Activated CD4-positive, alpha-beta T cell treated with anti-CD3 and anti-CD28 coated beads, Interleukin-2, amount 50 U/mL, for 16 hours (primary cell): ENCODE measurements at regions not wholly inside any gene's neighbourhood (a gene's known extent, or its start where the extent isn't known, plus 50 kb on each side); places are given as distances from the start of the nearest gene placed in this dataset.
"Not testable (repeated sequence)": the region's sequence is repeated elsewhere in the genome, so short reads cannot be mapped to it uniquely, and the experiment has no call there.

ENCODE experiments used
- DNase-seq: peaks from one replicate; pipeline ENCODE4 v3.0.0-alpha.2; 2020

GRCh38 chr5:152529440-152529839 lies 124.4 kb upstream of the NMUR2 start:
- DNase-seq, result no peak

DNA sequence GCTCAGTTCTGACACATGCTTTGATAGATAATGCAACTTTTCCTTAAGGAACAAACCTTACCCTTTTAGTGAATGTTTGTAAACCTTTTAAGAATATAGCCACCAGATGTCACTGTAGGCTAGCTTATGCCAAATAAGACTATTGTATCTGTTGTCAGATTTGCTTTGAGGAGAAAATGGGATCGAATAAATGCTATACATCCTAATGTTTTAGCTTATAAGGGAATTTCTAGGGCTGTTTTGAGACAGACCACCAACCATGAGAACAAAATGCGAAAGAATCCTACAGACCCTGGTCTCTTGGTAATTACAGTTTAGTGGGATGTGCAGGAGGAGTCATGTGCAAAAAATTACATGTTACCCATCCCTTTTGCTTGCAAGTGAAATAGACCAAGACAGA lies 127.6 kb upstream of the NMUR2 start:
- DNase-seq, result peak; percentile 41

- DNase-seq, result no peak
These were observed 129.6 kb upstream of the NMUR2 start for GRCh38 chr5:152534641-152535040.

DNA sequence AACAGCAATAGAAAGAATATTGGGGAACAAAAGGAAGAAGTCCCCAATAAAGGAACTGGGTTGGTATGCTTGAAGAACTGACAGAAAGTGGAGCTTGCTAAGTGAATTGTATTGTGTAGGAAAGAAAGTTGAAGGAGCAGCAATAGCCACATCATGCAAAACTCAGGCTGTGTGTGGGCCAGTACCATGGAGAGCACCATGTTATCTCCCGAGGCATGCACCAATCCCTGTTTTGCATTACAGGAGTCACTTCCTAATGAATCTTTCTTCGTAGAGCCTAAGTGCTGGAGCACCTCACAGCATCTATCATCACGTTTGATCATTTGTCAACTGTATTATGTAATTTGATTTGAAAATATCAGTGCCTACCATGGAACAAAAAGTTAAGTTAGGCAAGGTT lies 137.7 kb upstream of the NMUR2 start:
- no peak for DNase-seq

GRCh38 chr5:152546493-152546892 lies 141.4 kb upstream of the NMUR2 start:
- no peak for DNase-seq

DNA sequence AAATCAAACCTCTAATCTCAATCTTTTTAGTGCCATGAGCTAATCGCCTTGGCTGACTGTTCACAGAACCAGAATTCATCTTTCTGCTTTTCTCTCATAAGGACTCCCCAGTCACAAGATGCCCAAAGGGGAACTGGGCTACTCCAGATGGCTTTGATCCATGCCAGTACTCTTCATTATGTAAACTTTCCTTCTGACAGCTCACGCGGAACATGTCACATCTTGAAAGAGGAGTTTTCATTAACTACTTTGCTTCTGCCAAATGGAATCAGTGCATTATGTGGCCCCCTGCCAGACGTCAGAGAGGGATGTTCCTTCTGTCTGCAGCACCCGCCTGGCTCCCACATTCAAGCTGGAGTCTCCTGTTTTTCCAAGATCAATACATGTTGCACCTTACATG lies 142.1 kb upstream of the NMUR2 start:
- DNase-seq, result no peak

DNA sequence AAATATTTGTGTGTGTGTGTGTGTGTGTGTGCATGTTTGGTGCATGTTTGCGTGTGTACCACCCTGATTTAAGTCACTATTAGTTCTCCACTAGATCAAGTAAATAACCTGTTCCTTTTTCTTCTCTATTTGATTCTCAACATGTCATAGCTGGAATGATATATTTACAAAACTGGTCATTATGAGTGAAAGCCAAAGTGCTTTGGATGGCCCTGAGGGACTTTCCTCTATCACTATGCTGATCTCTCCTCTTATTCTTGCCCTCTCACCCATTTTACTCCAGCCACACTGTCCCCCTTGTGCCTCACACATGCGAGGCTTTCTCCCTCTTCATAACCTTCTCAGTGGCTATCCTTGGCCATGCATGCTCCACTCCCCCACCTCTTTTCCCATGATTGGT lies 144.6 kb upstream of the NMUR2 start:
- no peak for DNase-seq

DNA sequence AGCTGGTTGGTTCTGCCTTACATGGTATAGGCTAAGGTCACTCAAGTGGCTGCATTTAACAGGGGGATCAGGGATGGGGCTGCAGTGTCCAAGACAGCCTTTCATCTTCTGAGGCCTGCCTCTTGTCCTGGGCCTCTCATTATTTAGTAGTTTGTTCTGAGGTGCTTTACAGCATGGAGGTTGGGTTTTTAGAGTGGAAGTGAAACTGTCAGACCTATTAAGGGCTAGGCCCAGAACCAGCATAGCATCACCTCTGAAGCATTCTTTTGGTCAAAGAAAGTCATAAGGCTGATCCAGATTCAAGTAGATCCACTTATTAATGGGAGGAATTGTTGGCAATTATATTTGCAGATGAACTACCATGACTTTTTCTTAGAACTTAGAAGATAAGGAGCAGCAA lies 146.0 kb upstream of the NMUR2 start:
- DNase-seq, result no peak

- DNase-seq, result no peak
These were observed 151.7 kb upstream of the NMUR2 start for GRCh38 chr5:152556784-152557183.

- DNase-seq, result peak; percentile 43
These were observed 155.5 kb upstream of the NMUR2 start for GRCh38 chr5:152560512-152561137.

DNA sequence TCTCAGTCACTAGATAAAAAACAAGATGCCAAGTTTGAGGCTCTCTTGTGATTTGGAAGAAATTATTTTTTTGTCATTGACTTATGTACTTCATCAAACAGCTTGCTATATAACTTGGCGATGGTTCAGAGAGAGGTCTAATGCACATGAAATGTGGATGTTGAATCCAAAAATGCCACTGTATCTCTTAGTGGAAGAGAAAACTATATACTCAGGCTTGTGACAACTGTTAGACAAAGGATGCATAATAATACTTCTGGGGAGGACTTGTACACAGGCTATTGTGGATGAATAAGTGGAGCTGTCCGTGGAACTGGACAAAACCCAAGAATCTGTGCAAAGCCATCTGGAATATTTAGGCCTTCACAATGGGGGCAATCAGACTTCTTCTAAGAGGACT lies 162.9 kb upstream of the NMUR2 start:
- DNase-seq, result no peak

- no peak for DNase-seq
These were observed 167.7 kb upstream of the NMUR2 start for GRCh38 chr5:152572812-152573211.

DNA sequence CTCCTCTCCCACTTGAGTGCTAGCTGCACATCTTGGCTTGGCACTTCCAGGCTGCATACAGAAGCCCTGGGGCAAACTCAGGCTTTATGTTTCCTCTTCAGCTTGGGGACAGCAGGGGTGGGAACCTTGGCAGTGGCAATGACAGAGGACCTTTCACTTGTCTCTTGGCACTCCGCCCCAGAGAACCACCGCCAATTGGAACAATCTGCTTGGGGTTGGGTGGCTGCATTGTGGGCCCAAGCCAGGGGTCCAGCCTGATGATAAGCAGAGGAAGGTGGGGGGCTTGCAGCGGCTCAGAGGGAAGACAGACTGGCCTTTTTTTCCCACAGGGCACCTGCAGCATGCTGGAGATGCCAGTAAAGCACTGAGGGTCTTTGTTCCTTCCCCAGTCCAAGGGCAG lies 179.0 kb upstream of the NMUR2 start:
- no peak for DNase-seq

GRCh38 chr5:152592416-152592815 lies 187.3 kb upstream of the NMUR2 start:
- DNase-seq, result no peak

GRCh38 chr5:152593388-152593787 lies 188.3 kb upstream of the NMUR2 start:
- DNase-seq, result no peak

- DNase-seq, result no peak
These were observed 190.3 kb upstream of the NMUR2 start for GRCh38 chr5:152595405-152595804.

DNA sequence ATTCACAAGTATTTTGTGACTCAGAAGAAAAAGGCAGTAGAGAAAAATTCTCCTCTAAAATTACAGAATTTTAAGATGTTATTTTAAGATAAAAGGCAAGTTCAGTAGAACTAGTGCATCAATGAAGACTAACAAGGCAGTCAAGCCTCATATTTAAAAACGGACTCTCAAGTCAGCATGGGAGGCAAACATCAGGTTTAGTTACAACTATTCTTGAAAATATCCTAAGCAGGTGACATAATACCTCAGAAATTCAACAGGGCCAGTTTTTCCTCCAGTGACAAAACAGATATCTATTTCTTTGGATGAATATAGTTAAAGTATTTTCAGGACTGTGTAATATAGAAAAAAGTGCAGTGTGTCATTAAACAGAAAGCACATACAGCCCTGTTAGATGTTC lies 194.0 kb upstream of the NMUR2 start:
- no peak for DNase-seq

DNA sequence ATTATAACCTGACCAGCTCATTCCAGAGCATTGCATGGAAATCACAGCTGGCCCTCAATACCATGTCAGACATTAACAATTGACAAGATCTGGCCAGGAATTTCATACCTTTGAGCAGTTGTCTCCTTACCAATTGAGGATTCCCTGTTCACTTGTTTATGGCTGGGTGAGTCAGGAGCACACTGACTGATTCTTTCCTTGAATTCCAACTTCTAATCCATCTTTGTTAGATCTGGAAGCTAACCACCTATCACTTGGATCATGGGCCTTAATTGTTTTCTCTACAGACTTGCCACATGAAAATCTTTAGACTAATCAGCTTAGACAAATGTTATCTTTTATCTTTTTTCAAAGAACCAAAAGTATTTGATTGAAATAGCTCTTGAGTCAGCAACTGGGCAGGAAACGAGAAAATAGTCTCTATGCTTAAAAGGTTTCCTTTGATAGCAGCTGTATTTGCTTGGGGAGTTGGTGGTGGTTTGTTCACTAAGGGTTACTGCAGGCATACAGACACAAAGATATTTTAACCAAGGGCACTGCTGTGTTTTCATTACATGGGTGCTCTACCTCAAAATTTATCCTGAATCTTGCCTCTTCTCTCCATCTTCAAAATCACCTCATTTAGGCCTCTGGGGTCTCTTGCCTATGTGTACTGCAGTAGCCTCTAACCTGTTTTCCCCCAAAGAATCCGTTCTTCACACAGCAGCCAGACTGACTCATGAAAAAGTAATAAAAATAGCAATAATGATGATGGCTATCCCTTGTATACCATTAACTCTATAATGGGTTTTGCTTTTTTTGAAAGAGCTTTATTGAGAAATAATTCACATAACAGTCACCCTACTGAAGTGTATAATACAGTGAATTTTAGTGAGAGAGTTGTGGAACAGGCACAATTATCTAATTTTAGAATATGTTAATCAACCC lies 197.0 kb upstream of the NMUR2 start:
- no peak for DNase-seq

GRCh38 chr5:152606050-152606449 lies 201.0 kb upstream of the NMUR2 start:
- DNase-seq, result not testable (repeated sequence)

- no peak for DNase-seq
These were observed 201.8 kb upstream of the NMUR2 start for GRCh38 chr5:152606776-152607364.

DNA sequence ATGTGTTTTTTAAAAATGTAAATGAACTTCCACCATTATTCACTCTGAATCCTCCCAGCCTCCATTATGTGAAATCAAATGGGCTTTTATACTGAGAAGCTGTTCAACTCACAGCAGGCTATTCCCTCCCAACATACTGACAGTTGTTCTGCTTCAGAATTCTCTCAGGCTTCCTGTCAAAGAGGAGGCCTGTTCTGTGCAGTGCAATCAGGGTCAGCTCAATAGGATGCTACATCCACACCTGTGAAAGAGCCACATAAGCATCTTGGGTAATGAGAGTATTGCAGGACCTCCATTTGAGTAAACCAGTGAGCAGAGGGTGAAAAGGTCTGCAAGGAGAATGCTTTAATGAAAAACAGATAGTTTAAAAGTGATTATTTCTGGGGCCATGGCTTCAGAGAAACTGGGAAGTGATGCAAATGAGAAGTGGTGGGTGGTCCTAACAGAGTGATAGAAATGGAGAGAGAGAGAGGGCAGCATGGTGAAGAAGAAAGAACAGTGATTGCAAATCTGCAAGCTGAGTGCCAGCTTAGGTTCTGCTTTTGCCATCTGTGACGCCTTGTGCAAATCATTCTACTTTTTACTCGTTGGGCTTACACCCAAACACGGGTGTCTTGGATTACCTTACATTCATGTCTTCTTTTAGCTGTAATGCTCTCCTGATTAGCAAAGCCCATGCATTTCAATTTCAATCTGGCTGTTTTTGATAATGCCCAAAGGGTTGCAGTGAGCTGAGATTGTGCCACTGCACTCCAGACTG lies 202.5 kb upstream of the NMUR2 start:
- no peak for DNase-seq

DNA sequence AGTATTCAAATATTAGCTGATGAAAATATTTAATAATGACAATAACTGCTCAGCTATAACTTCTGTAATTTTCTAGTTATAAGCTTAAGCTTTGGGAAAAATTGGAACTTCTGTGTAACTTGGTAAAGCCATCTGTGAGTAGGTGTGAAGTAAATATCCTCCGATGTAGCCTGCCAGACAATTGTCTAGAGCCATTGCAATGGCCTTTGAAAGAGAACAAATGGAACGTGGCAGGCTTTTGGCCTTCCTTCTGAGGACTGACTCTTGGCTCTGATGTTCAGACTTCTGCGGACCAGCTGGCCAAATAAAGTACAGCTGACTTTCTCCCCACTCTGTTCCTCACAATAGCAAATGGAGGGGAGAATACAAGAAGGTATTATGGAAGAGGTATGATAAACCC lies 203.4 kb upstream of the NMUR2 start:
- DNase-seq, result no peak

- DNase-seq, result no peak
These were observed 214.7 kb upstream of the NMUR2 start for GRCh38 chr5:152619756-152620155.
